HuH-7.5 (cell line): ENCODE measurements at regions not wholly inside any gene's neighbourhood (a gene's known extent, or its start where the extent isn't known, plus 50 kb on each side); places are given as distances from the start of the nearest gene placed in this dataset.

Experiments
- DNase-seq: peaks from one replicate; pipeline ENCODE4 v3.0.0; 2011; ENCODE audit warnings: low spot score

DNA sequence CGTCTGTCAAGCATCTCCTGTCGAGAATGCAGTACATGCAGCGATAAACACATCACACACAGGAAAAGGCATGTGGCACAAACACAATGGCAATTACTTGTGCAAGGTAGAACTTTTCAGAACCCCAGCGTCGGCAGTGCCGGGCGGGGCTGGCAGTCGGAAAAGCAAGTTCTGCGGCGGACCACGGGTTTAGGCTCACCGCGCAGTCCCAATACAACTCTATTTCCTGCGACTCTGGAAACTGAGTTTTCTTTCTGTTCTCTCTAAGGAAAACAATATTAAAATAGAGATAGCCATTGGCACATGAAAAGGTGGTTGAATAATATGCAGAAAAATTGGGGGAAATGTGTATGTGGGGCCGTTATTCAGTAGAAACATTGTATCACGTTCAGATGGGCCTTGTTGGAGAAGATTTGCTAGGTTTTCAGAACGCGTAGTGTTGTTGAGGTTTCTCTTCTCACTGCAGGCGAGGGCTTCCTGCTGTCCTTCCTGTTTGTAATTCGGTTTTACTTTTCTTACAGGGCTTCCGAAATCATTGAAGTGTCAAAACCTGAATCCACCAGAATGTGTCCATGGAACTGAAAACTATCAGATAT, 369.5 kb downstream of the THBS2 start:
- no peak for DNase-seq

DNA sequence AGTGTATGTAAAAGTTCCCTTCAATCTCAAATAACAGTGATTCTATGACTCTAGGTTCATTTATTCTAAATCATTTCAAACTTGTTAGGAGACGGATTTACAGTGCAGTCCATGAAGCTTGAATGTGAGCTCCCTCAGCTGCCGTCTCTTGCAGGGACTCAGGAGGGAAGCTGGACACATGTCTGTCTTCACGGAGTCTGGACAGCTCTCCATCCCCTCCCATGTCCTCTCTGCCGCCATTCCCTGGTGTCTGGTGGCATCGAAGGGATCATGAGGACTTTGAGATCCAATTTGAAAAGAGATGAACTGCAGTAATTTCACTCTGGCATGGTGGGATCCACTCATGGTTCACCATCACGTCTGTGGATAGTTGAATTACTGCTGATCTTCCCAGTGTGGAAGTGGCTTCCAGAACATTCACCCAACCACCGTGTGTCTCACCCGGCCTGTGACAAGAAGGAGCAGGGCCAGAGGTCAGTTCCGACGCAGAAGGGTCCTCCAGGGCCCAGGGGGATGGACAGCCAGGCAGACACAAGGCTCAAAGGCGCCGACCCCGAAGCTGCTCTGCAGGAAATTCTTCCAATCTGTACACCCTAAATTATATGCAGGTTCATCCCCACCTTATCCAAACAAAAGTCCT, 370.1 kb downstream of the THBS2 start:
- no peak for DNase-seq

DNA sequence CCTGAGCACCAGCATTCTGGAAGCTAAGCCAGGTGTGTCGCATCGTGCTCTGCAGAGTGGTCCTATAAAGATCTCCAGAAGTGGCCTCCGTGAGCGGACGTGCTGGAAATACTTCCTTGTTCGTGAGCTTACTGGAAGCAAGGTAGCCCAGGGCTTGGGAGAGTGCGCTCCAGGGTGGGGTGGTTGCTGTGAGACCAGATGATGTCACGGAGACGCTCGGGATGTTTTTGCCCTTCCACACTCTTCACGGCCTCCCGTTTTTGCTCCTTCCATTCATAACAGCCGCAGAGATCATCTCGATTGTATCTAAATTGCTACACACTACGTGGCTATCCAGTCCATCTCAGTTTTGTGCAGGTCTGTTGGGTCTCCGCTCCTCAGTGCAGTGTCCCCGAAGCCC, 373.4 kb downstream of the THBS2 start:
- no peak for DNase-seq

DNA sequence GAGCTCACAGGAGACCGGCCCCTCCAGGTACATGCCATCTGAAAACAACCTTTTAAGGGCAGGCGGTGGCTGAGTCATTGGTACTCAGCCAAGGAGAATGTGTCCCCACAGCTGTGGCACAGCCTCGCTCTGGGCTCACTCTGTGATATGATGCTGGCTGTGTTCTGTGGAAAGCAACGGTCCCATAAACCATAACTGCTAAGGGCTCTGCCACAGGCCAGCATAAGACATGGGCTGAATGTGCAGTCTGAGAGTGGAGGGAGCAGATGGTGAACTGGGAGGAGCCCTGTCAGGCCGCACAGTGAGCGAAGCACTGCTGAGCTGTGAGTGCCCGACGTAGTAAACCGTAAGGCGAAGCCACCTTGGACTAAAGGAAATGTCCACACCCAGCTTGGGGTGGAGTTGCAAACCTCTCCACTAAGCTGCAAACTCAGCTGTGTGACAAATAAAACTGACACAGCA, 375.8 kb downstream of the THBS2 start:
- DNase-seq, result no peak

DNA sequence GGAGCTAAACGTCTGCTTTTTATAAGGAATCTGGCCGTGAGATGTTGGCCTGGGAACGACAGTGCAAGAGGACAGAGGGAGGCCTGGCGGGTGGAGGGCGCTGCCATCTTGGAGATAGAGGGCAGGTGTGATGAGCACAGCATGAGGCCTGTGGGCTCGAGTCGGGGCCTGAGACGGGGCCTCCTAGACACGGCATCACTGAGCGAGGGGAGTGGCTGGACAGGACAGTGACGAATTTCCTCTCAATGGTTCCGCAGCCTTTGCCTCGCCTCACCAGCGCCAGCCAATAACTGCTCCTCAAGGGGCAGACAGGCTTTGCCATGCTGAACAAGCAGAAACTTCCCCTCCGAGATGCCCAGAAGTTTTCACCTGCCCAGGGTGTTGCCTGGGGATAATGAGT, 376.7 kb downstream of the THBS2 start:
- no peak for DNase-seq

DNA sequence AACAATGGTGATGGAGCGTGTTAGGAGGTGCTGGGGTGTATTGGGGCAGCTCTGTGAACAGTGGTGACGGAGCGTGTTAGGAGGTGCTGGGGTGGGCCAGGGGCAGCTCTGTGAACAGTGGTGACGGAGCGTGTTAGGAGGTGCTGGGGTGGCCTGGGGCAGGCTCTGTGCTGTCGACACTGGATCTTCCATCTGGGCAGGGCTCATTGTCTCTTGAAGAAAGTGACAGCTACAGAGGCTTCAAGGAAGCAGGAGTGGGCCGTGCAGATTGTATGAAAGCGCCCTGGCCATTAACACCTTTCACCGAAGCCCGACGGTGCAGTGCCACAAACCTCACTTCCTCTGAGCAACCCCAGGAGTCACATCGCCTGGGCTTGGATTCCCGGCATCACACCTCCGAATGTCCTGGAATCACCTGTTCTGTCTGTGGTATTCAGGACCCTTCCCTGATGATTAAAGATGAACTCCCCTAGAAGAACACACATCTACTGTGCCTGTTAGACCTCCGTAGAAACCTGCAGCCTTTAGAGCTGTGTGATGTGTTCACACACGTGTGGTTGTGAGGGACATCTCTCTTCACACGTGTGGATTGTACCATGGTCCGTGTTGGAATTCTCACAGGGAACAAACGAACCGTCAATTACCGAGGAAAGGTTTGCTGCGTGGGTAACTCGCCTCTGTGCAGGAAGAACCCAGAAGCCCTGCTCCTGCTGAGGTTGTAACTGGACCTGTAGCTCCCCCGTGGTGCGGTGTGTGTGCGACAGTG, 377.7 kb downstream of the THBS2 start:
- no peak for DNase-seq

DNA sequence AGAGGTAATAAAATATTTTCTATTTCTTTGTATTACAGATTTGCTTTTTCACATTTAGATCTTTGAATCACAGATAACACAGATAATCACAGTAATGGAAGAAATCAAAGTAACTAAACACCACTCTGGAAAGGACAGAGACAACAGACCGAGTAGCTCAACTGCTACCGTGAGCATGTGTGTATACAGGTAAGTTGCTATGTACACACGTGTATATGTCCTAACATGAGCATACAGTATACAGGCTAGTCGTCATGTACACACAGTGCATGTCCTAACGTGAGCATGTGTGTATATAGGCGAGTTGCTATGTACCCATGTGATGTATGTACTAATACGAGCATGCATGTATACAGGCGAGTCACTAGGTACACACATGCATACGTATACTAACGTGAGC, 379.0 kb downstream of the THBS2 start:
- DNase-seq, result no peak

DNA sequence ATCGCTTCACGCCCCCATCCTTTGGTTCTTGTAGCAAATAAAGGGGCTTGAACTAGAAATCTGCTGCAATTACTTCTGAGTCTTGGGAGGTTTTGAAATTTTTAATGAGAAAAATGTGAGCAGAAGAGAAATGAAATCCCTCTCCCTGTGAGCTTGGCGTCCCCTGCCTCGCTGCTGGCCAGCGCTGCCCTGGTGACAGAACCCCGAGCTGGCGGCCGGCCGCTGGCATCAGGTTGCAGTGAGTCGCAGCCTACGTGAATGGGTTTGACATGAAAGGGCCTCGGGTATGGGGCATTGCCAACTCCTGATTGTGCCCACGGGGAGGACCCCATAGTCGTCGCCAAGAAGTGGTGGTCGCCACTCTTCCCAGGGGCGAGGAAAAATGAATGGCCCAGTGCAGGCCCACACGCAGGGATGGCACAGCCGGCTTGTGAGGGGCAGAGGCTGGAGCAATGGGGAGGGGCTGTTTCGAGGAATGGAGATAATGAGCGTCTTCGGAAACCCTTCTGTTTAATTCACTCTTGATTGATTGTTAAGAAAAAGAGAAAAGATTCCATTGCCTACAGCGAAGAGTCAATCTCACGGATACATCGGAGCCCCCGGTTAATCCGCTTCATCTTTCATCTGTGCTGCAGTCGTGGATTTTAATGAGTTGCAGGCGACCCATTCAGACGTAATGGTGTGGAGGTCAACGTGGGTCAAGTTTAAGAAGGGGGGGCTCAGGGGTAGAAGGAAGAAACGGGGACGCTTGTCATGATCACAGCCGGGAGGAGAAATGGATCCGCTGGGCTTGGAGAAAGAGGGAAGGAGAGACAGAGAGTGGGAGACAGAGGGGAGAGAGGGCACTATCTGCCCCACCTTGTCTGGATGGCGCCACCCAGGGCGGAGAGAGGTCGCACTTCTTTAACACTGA, 380.1 kb downstream of the THBS2 start:
- no peak for DNase-seq

DNA sequence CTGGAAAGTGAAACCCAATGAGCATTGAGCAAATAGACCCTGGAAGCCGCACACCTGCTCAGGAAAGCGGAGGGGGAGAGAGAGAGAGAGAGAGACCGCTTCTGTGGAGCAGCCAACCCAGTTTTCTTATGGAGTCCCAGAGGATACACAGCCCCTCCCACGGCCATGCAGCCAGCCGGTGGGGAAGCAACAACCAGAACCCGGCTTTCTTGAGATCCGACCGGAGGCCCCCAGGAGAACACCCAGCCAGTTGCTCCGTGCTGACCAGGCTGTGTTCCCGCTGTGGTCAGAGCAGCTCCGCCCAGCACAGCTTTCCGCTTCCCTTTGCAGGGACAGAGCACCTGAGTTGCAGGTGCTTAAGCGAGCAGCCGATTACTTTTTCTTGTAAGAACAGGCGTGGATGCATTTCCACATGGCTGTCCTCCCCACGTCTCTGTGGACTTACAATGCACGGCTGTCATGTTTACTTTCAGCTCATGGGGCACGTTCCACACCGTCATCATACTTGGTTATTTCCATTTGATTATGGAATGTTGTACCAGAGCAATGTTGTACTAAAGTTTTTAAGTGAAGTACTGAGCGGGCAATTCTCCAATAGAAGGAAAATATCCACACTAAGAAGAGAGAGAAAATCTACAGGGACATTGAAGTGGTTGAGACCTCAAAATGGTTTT, 381.9 kb downstream of the THBS2 start:
- no peak for DNase-seq

DNA sequence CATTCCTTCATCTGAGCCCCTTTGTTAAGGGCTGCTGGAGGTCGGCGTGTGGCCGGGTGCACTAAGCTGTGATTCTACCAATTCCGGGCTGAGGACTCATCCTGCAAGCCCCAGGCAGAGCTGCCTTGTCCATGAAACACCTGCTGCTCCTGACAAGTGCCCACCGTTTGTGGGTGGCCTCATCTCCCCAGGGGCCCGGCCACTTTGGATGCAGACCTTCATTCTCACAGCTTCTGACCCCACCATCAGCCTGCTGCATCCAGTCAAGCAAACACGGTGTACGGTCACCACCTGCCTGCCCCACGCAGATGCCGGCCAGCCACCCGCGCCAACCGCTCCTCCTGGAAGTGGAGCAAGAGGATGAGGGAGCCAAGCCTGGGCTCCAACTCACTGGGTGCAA, 382.7 kb downstream of the THBS2 start:
- no peak for DNase-seq

DNA sequence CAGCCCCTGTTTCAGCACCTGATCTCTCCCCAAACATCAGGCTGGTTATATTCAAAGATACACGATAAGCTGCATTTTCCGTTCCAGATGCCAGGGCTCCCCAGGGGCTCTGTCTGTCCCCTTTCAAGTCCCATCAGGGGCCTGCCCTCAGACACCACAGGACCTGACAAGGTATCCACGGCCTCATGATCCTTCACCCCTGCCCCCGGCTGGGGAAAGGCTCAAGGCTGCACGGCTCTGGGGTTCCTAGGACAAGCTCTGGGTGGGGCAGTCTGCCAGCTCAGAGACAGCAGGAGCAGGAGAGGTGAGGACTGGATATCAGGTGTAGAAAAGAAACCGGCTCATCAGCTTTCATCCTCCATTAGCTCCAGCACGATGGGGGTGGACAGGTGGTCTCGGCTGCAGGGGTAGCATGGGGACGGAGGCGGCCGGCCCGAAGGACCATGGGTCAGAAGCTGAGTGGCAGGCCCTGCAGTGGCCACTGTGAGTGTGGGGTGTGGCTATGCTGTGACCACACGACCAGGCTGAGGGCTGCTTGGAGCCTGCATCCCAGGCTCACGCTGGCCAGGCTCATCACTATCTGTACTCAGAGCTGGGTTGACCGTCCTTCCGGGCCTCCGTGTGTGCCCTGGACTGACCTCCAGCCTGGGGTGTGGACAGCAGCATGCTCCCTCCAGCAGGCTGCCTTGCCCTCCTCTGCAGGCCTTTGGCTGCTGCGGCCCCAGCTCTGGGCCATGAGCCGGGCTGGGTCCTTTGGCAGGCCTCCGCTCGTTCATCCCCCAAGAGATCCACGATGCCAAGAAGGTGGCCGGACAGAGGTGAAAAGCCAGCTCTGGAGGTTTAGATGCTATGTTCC, 386.2 kb downstream of the THBS2 start:
- DNase-seq, result no peak

DNA sequence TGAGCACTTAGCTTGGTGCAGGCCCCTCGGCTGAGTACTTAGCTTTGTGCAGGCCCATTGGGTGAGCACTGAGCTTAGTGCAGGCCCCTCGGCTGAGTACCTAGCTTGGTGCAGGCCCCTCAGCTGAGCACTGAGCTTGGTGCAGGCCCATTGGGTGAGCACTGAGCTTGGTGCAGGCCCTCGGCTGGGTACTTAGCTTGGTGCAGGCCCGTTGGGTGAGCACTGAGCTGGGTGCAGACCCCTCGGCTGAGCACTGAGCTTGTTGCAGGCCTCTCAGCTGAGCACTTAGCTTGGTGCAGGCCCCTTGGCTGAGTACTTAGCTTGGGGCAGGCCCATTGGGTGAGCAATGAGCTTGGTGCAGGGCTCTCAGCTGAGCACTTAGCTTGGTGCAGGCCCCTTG, 387.1 kb downstream of the THBS2 start:
- no peak for DNase-seq

DNA sequence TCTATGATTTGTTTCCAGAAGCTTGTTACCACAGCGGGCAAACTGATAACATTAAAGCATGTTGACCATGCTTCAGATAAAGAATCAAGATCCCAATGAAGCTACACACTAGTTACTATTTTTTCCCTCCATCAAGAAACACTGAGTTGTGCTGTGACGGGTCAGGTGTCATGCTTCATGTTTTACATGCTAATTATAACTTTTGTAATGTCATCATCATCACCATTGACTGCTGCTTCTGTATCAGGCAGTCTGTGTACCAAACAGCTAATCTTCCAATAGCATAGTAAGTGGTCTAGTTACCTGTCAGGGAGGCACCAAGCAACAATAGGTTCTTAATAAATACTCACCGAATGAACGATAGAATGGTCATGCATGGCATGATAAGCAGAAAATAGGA, 388.1 kb downstream of the THBS2 start:
- no peak for DNase-seq

DNA sequence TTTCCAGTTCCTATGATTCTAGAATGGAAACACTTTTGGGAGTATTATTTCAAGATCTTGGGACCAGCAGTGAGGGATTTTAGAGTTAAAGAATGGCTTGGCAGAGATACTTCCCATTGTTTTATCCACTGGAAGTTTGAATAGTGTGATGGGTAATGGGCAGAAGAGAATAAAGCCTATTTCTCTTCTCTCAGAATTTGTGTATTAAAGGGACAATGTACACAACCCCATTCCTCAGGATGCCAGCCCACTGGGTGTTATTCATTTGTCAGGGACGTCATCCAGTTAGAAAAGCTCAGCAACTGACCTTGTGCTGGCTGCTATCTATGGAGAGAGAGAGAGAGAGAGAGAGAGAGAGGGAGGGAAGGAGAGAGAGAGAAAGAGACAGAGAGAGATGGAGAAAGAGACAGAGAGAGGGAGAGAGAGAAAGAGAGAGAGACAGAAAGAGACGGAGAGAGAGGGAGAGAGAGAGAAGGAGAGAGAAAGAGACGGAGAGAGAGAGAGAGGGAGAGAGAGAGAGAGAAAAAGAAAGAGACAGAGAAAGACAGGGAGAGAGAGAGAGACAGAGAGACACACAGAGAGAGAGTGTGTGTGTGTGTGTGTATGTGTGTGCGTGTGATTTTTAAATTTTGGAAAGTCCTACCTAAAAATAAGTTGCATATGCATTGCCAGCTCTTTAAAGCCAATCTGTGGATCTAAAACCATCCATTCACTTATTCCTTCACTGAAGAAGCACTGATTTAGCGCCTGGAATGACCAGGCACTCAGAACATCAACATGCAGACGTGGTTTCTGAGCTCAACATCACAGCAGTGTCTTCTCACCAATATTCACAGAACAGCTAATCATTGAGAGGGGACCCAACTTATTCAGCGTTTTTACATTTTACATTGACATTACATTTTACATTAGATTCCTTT, 388.8 kb downstream of the THBS2 start:
- DNase-seq, result no peak

DNA sequence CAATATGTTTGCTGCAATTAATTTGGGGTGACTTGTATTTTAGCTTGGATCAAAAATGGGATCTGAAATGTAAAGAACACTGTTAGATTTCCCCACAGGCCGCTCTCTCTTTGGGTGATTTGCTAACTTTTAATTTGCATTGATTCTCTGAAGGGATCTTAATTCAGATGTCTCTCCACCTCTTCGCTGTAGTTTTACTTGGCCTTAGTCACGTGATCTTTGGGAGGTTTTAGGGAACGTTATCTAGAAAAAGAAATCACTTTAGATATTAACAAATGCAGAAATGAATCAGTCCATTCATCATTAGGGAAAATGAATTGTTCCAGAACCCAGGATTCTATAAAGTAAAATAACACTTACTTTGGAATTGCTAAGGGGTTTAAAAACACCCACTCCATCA, 390.2 kb downstream of the THBS2 start:
- no peak for DNase-seq

DNA sequence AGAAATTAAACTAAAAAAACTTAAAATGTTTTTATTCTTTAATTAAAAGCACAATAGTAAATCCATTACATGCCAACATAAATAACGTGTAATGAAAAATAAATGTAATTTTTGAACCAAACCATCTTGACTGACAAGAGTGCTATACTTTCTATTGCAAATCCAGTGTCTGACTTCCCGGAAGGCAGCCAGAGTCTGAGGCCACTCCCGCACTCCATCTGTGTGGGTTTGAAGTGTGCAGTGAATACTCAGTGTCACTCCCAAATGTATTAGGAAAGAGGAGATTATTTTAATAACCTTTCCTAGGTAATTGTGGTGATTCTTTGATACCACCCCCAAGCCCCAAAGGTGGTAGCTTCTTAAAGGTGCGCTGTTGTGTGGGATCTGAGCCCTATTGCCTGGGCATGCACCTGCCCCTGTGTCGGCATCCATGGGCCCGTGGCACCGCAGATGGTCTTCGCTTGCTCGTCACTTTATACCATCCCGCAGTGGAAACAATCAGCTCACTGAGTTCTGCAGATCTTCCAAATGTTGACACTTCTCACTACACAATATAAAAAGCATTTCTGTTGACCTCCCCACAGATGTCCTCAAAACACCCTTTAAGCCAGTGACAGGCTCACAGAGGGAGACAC, 391.2 kb downstream of the THBS2 start:
- no peak for DNase-seq

DNA sequence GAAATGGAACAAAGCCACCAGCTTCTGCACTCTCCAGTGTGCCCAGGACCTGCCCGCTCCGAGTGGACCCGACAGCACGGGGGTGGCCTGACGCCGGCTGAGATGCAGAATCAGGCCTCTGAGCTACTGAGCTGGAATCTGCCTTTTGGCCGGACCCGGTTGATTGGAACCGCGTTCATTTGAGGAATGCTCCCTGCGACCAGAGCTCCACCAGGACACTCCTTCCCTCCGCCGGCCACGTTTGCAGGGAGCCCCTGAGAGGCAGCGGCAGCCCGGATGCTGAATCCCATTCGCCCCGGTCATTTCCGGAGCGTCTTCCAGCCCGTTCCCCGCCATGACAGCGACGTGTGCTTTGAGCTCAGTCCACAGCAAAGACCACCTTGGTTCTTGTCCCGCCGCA, 392.7 kb downstream of the THBS2 start:
- no peak for DNase-seq

DNA sequence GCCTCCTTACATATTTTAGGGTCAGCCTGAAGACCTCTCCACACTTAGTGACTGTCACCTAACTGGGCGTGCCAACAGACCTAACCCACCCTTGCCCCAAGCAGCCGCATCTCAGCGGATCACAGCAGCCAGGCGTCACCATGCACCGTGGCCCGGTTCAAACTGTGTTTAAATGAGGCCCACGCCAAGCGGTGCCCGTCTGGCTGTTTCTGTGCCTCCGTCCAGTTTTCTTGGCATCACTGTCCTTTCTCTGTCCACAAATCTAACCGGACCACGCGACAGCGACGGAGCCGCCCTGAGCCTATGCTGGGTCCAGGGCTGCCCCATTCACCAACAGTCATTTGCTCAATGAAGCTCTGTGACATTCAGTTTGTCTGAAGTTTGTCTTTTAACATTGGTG, 393.3 kb downstream of the THBS2 start:
- DNase-seq, result no peak

DNA sequence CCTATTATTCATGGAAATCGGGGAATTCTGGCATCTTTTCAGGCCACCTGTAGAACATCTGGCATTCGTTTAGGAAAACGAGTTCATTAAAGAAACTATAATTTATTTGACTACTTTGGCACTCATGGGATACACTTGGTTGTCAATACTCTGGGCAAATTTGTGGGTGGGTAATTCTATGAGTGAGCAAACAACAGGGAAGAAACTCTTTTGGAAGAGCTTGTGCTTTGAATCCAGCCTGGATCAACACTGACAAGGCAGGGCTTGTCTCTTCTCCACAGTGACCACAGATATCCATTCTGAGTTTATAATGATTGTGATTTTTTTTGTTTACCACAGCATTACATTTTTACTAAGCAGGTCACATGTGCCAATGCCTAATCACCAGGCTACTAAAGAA, 394.7 kb downstream of the THBS2 start:
- no peak for DNase-seq
